Activated naive CD4-positive, alpha-beta T cell treated with anti-CD3 and anti-CD28 coated beads, Interleukin-2, amount 10 ng/mL, durations not matched to agents 7 days and 5 days (primary cell): ENCODE measurements at regions not wholly inside any gene's neighbourhood (a gene's known extent, or its start where the extent isn't known, plus 50 kb on each side); places are given as distances from the start of the nearest gene placed in this dataset.

Experiments used
- CTCF ChIA-PET: fragments of 350-600 bp; sonication (Branson Sonifier 250); formaldehyde crosslinking; loops from one replicate; lab custom pipeline; 2021; ENCODE audit warnings: antibody characterized with exemption; lab: Charles Lee
- DNase-seq: peaks from one replicate; pipeline ENCODE4 v3.0.0-alpha.2; 2020
- H3K27ac Mint-ChIP-seq: one replicate; pipeline ENCODE4 v1.8.0; 2021; ENCODE audit warnings: mild to moderate bottlenecking, moderate library complexity, mixed read lengths
- H3K27me3 Mint-ChIP-seq: one replicate; pipeline ENCODE4 v1.8.0; 2021; ENCODE audit warnings: mild to moderate bottlenecking, mixed read lengths
- H3K36me3 Mint-ChIP-seq: one replicate; pipeline ENCODE4 v1.8.0; 2021; ENCODE audit warnings: mixed read lengths
- H3K4me1 Mint-ChIP-seq: one replicate; pipeline ENCODE4 v1.8.0; 2021; ENCODE audit warnings: mixed read lengths
- H3K4me3 Mint-ChIP-seq: one replicate; pipeline ENCODE4 v1.8.0; 2021; ENCODE audit warnings: mild to moderate bottlenecking, moderate library complexity, mixed read lengths
- H3K9me3 Mint-ChIP-seq: one replicate; pipeline ENCODE4 v1.8.0; 2021; ENCODE audit warnings: mixed read lengths

DNA sequence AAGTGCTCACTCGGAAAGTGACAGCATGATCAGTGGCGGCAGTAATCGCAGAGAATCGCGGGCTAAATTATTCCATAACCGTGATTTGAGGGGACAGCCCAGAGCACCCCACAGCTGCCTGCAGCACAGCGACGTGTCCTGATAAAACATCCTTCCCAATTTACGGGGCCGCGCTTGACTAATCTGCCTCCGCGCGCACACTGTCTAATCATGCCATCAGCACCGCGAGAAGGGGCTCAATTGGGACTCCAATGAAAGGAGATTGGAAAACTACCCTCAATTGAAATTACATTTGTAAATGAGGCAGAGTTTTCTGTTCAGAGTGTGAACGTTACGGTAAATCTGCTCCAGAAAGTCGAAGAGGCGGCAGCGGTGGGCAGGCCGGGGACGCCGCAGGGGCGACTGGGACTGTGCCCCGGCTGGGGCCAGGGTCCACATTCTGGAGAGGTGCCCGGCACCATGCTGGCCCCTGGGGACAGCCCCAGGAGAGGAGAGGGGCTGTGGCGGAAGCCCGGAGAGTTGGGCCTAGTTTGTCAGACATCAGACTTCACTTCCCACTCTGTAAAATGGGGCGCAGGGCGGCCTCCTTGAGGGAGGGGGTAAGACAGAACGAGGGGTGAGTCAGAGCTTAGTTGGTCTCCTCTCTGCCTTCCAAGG is 107.7 kb downstream of the FAM53A start:
- no peak overlapping the region for H3K27ac Mint-ChIP-seq
- no peaks in the 10 kb centered on the region for H3K36me3 Mint-ChIP-seq
- no peak overlapping the region for H3K4me3 Mint-ChIP-seq
- no peak for DNase-seq
- peaks cover 9% of the 10 kb centered on the region for H3K4me1 Mint-ChIP-seq
- no peaks in the 10 kb centered on the region for H3K9me3 Mint-ChIP-seq
- CTCF ChIA-PET: no interaction called here
- no peaks in the 10 kb centered on the region for H3K27me3 Mint-ChIP-seq

DNA sequence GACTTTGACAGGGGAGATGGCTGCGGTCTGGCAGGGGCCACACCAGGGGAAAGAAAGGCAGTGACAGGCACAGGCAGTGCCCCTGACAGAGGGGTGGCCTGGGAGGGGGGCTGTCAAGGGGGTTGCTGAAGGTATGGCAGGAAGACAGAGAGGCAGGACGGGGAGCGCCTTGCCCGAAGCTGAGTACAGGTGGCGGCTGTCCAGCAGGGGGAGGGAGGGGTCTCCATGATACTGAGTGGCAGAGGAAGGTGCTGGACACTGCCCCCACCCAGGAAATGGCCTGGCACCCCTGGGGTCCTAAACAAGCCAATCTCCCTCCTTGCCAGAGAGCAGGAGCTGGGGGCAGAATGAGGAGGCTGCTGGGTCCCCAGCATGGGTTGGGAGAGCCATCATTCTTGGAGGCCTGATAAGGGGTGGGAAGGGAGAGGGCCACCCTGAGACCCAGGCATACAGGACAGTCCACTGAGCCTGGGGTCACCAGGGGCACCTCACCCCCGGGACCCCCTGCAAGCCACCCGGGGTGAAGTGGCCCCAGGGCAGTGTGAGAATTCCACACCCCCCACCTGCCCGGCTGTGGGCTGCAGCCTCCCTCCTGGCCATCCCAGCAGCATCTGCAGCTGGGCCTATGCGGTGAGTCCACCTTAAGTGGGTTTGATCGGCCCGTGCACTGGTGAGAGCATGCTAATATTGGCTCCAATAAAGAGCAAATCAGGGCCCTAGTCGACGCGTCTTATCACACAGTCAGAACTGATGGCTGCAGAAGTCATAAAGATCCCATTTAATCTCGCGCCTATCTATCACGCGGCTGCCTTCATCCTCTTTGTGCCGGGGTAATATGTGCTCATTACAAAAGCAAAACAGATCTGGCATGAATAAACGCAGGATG is 108.5 kb downstream of the FAM53A start:
- Mint-ChIP-seq H3K27me3 (no peaks in the 10 kb centered on the region), H3K27ac (no peak overlapping the region), H3K4me3 (no peak overlapping the region), H3K36me3 (no peaks in the 10 kb centered on the region), H3K9me3 (no peaks in the 10 kb centered on the region), H3K4me1 (peaks cover 5% of the 10 kb centered on the region)
- CTCF ChIA-PET: no interaction called here
- DNase-seq: no peak

DNA sequence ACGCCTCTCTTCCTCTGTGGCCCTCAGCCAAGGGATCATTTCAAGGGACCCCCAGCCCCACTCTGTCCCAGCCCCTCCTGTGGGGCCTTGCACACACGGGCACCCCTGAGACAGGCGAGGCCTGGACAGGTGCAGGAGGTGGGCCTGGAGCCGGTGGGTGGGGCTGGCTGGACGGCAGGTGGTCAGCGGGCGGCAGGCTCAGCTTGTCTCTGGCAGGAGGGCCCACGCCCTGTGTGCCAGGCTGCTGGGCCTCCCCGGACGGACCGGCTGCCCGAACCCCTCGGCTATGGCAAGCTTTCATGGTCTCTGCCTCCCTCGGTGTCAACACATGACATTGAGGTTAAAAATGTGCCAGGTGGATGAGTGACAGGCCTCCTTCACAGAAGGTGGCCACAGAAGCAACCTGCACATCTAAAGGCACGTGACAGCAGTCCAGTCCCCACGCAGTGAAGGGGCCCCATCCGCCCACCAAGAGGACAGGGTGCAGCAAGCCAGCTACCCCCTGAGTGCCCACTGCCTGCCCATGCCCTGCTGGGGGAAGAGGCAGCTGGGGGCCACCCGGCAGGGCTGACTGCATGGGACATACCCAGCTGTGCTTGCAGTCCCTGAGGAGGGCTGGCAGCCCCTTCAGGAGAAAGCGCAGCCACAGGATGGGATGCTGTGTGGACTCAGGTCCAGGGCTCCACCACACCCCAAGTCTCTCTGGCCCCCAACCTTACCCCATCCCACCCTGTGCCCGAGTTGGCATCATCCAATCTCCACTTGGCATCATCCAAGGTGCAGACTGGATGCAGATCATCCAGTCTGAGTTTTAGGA is 109.3 kb downstream of the FAM53A start:
- Mint-ChIP-seq H3K4me3 (no peak overlapping the region), H3K27me3 (peaks cover under 1% of the 10 kb centered on the region)

DNA sequence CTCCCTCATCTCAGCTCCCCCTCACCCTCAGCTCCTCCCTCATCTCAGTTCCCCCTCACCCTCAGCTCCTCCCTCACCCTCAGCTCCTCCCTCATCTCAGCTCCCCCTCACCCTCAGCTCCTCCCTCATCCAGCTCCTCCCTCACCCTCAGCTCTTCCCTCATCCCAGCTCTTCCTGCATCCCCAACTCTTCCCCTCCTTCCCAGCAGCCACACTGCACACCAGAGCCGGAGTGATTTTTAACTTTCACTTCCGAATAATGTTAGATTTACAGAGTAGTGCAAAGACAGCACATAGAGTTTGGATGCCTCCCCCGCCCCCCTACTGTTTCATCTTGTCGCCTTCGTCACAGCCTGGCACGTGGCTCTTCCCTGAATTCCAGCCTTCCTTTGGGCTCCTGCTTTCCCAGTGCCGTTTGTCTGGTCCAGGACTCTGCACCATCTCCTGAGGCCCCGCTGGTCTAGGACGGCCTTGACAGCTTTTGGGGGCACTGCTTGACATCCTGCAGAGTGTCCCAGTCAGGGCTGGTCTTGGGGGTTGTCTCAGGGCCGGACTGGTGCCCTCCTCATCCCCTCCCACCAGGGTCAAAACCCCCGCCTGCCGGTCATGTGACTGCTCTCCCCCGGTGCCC is 110.2 kb downstream of the FAM53A start:
- CTCF ChIA-PET: no interaction called here
- H3K4me3 Mint-ChIP-seq: no peak overlapping the region
- no peaks in the 10 kb centered on the region for H3K4me1 Mint-ChIP-seq
- H3K27ac Mint-ChIP-seq: no peak overlapping the region
- no peaks in the 10 kb centered on the region for H3K36me3 Mint-ChIP-seq
- no peak for DNase-seq
- H3K27me3 Mint-ChIP-seq: peaks cover 3% of the 10 kb centered on the region
- no peaks in the 10 kb centered on the region for H3K9me3 Mint-ChIP-seq

More for the DNA sequence above, 109.3 kb downstream of the FAM53A start:
- DNase-seq: no peak
- CTCF ChIA-PET: no interaction called here
- H3K36me3 Mint-ChIP-seq: no peaks in the 10 kb centered on the region
- no peaks in the 10 kb centered on the region for H3K9me3 Mint-ChIP-seq
- no peak overlapping the region for H3K27ac Mint-ChIP-seq
- H3K4me1 Mint-ChIP-seq: peaks cover 1% of the 10 kb centered on the region

DNA sequence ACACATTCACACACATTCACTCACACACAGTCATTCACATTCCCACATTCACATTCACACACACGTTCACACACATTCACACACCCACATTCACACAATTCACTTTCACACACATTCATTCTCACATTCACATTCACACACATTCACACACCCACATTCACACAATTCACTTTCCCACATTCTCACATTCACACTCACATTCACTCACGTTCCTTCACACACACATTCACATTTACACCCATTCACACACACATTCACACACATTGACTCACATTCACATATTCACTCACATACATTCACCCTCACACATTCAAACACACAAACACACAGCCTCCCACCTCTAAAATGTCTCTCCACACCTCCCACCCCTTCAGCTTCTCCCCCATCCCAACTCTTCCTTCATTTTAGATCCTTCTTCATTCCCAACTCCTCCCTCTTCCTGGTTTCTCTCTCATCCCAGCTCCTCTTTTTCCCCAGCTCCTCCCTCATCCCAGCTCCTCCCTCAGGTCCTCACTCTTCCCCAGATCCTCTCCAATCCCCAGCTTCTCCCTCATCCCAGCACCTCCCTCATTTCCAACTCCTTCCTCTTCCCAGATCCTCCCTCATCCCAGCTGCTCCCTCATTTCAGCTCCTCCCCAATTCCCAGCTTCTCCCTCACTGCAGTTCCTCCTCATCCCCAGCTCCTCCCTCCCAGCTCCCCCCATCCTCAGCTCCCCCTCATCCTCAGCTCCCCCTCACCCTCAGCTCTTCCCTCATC is 111.0 kb downstream of the FAM53A start:
- H3K27me3 Mint-ChIP-seq: peaks cover 3% of the 10 kb centered on the region
- H3K27ac Mint-ChIP-seq: no peak overlapping the region
- DNase-seq: no peak
- no peaks in the 10 kb centered on the region for H3K4me1 Mint-ChIP-seq
- no peak overlapping the region for H3K4me3 Mint-ChIP-seq
- CTCF ChIA-PET: no interaction called here
- no peaks in the 10 kb centered on the region for H3K9me3 Mint-ChIP-seq
- no peaks in the 10 kb centered on the region for H3K36me3 Mint-ChIP-seq

DNA sequence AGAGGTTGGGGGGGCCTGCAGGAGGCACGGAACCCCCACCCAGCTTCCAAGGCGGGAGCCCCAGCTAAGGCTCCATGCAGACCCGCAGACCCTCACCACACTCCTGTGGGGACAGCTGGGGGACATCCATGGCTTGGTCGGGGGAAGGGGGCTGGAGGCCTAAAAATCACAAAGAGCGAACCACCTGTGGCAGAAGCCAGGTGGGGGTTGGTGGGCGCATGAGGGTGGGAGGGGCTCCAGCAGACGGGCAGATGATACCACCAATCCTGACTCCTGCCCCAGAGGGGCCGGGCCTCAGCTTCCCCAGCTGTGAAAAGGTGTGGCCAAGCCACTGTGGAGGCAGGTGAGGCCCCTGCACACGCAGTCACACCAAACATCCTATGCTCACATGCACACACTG is 111.6 kb downstream of the FAM53A start:
- H3K36me3 Mint-ChIP-seq: no peaks in the 10 kb centered on the region
- CTCF ChIA-PET: no interaction called here
- peaks cover 3% of the 10 kb centered on the region for H3K27me3 Mint-ChIP-seq
- no peak overlapping the region for H3K4me3 Mint-ChIP-seq
- H3K9me3 Mint-ChIP-seq: no peaks in the 10 kb centered on the region
- H3K27ac Mint-ChIP-seq: no peak overlapping the region
- DNase-seq: no peak
- H3K4me1 Mint-ChIP-seq: no peaks in the 10 kb centered on the region

DNA sequence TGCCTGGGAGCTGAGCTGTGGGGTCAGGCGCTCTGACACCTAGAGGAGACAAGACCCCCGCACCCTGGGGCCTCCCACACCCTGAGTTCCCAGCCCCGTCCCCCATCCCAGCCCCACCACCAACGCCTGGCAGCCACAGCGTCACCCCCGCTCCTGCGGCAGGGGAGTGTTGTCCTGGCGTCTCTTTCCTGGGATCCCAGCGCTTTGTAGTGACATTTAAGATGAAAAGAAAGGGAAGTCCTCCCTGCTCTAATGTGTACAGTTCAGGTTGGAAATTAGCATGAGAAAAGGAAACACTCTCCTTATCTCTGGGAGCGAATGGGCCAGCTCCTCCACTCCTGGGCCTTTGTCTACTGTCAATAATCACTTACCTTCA is 112.1 kb downstream of the FAM53A start:
- H3K9me3 Mint-ChIP-seq: no peaks in the 10 kb centered on the region
- H3K4me1 Mint-ChIP-seq: no peaks in the 10 kb centered on the region
- H3K27me3 Mint-ChIP-seq: peaks cover 3% of the 10 kb centered on the region
- H3K27ac Mint-ChIP-seq: no peak overlapping the region
- CTCF ChIA-PET: no interaction called here
- H3K4me3 Mint-ChIP-seq: no peak overlapping the region
- H3K36me3 Mint-ChIP-seq: no peaks in the 10 kb centered on the region
- DNase-seq: no peak

DNA sequence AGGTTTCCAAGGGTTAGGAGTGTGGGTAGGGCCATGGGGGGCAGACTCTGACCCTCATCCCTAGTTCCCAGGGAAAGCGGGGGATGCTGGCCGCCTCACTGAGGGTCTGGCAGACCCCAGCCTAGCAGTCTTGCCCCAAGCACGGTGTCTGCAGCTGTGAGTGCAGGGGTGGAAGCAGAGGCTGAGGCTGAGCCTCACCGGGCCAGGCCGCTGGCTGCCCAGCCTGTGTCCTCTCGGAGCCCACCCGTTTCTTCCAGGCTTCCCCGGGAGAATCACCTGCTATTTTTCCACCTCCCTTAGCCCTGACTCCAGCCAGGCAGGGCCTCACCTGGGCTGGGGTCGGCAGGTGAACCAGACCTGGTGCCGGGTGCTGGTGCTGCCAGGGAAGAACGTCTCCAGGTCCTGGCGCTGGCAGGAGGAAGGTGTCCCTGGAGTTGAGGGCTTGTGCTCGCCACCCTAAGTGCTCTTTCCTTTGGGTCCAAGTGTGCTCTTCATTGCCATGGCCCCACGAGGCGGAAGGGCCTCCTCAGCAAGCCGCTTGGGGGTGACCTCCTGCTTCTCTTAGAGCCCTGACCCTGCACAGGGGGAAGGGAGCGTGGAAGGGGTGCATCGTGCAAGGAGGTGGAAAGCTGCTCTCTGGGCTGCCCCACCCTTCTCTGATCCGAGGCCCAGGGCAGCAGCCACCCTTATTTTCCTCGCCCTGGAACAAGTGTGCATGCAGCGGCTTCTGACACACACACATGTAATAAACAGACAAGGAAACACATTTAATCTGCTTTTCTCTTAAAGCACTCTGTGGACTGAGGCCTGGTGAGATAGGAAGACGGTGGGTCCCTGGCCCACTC is 112.7 kb downstream of the FAM53A start:
- no peak overlapping the region for H3K27ac Mint-ChIP-seq
- no peaks in the 10 kb centered on the region for H3K4me1 Mint-ChIP-seq
- no peak overlapping the region for H3K4me3 Mint-ChIP-seq
- no peak for DNase-seq
- H3K36me3 Mint-ChIP-seq: no peaks in the 10 kb centered on the region
- H3K27me3 Mint-ChIP-seq: peaks cover 3% of the 10 kb centered on the region
- H3K9me3 Mint-ChIP-seq: no peaks in the 10 kb centered on the region
- CTCF ChIA-PET: no interaction called here

DNA sequence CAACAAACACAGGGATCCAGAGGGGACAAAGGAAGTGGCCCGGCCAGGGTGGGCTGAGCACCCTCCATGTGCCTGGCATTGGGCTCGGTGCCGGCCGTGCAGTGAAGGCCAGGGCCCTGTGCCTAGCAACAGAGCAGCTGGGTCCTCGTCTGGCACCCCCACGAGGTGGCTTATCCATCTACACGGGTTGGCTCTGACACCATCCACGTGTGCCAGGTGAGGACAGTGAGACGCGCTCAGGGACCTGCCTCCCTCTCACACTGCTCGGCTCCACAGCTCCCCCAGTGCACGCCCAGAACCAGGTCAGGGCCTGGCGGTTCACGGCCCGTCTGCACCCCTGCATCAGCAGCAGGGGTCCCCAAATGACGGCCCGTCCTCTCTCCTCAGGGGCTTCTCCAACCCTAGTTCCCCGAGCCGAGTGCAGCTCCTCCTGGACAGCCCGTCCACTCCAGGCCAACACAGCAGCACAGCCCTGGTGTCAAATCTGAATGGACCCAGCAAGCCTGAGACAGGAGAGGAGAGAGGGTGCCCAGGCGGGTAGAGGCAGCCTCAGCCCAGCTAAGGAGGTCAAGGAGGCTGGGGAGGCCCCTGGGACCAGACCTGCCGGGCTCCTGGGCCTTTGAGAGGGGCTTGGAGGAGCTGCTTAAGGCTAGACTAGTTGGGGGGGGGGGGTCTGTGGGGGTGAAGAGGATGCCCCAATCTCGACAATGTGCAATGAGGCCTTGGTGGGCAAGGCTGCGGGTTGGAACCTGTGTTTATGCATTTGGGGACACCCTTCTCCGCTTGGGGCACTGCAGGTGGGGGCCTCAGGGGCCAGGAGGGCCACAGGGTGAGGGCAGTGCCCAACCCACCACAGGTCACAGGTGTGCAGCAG is 113.6 kb downstream of the FAM53A start:
- no peak overlapping the region for H3K27ac Mint-ChIP-seq
- H3K36me3 Mint-ChIP-seq: no peaks in the 10 kb centered on the region
- peaks cover 3% of the 10 kb centered on the region for H3K4me1 Mint-ChIP-seq
- CTCF ChIA-PET: no interaction called here
- DNase-seq: no peak
- H3K27me3 Mint-ChIP-seq: peaks cover 7% of the 10 kb centered on the region
- no peak overlapping the region for H3K4me3 Mint-ChIP-seq
- H3K9me3 Mint-ChIP-seq: peaks cover 2% of the 10 kb centered on the region

DNA sequence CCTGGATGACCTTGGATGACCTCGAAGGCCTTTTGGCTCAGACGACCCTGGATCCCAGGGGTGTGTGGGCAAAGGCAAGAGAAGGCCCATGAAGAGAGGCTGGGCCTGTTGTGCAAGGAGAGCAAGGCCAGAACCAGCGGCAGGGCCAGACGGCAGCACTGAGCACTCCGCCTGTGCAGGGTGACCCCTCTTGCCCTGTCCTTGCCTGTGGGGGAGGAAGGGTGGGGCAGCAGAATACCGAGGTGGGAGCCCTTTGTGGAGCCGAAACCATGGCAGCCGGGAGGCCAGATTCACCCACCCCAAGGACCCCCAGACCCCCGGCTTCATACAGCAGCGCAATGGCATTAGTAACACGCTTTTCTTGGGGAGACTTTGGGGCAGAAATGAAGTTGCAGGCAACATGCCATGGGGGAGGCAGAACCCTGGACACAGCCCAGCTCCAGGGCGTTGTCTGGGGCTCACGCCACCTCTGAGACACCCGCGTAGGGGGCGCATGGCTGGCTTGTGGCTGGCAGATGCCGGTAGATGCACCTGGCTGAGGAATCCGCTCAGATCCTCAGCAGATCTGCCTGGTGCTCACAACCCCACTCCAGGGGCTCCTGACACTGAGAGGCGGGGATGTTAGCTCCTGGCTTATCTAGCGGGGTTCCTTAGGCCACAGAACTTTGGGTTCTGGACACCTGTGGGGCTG is 114.5 kb downstream of the FAM53A start:
- peaks cover 3% of the 10 kb centered on the region for H3K4me1 Mint-ChIP-seq
- H3K27me3 Mint-ChIP-seq: peaks cover 13% of the 10 kb centered on the region
- CTCF ChIA-PET: no interaction called here
- H3K4me3 Mint-ChIP-seq: no peak overlapping the region
- no peaks in the 10 kb centered on the region for H3K36me3 Mint-ChIP-seq
- no peak overlapping the region for H3K27ac Mint-ChIP-seq
- no peak for DNase-seq
- H3K9me3 Mint-ChIP-seq: peaks cover 2% of the 10 kb centered on the region

DNA sequence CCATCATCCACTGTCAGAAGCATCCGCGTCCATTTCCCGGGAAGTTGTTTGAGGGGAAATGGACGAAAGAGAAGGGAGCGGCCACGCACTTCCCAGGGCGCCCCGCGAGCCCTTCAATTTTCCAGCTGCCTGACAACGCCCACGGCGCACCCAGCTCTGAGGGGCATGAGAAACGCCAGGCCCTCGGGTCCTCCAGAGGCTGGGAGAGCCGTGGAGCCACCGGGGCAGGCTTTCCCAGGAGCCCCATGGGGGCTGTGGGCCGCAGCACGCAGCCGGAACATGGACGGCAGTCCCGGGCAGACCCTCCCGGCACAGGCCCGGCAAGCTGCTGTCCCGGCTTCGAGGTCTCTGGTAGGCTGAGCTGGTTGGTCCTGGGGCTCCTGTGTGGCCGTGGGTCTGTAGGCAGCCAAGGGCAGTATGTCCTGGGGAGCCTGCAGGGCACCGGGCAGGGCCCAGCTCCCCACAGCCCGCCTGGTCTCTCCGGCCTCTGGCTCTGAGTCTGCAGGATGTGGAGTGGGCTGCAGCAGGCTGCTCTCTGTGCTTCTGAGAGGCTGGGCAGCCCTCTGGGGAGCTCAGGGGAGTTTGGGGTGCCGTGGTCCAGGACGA is 115.2 kb downstream of the FAM53A start:
- Mint-ChIP-seq H3K36me3 (no peaks in the 10 kb centered on the region), H3K9me3 (peaks cover 2% of the 10 kb centered on the region), H3K27ac (no peak overlapping the region), H3K4me3 (no peak overlapping the region), H3K27me3 (peaks cover 13% of the 10 kb centered on the region), H3K4me1 (peaks cover 3% of the 10 kb centered on the region)
- CTCF ChIA-PET: no interaction called here
- DNase-seq: no peak
